ENCODE measurements at regions not wholly inside any gene's neighbourhood (a gene's known extent, or its start where the extent isn't known, plus 50 kb on each side); places are given as distances from the start of the nearest gene placed in this dataset.
"Not testable (repeated sequence)": the region's sequence is repeated elsewhere in the genome, so short reads cannot be mapped to it uniquely, and the experiment has no call there.

GRCh38 chr2:18272148-18272494 is 288.3 kb downstream of the RDH14 start:
- CTCF ChIA-PET, result no interaction called here
- DNase-seq, result no peak
- Mint-ChIP-seq H3K27me3 (no peaks in the 10 kb centered on the region), H3K4me3 (no peak overlapping the region), H3K4me1 (no peaks in the 10 kb centered on the region), H3K36me3 (no peaks in the 10 kb centered on the region), H3K27ac (no peak overlapping the region), H3K9me3 (no peaks in the 10 kb centered on the region)

GRCh38 chr2:18271370-18272147 is 288.9 kb downstream of the RDH14 start:
- no peak overlapping the region for H3K4me3 Mint-ChIP-seq
- CTCF ChIA-PET, result no interaction called here
- H3K4me1 Mint-ChIP-seq, result no peaks in the 10 kb centered on the region
- H3K36me3 Mint-ChIP-seq, result no peaks in the 10 kb centered on the region
- no peaks in the 10 kb centered on the region for H3K9me3 Mint-ChIP-seq
- no peak for DNase-seq
- H3K27me3 Mint-ChIP-seq, result no peaks in the 10 kb centered on the region
- no peak overlapping the region for H3K27ac Mint-ChIP-seq

- no peak for DNase-seq
- H3K4me1 Mint-ChIP-seq, result no peaks in the 10 kb centered on the region
- no peaks in the 10 kb centered on the region for H3K36me3 Mint-ChIP-seq
- H3K4me3 Mint-ChIP-seq, result no peak overlapping the region
- no peaks in the 10 kb centered on the region for H3K27me3 Mint-ChIP-seq
- CTCF ChIA-PET, result no interaction called here
- no peaks in the 10 kb centered on the region for H3K9me3 Mint-ChIP-seq
- H3K27ac Mint-ChIP-seq, result no peak overlapping the region
These were observed 292.1 kb downstream of the RDH14 start for GRCh38 chr2:18268400-18268799.

GRCh38 chr2:18267501-18267900 is 293.0 kb downstream of the RDH14 start:
- Mint-ChIP-seq H3K27ac (no peak overlapping the region), H3K27me3 (no peaks in the 10 kb centered on the region), H3K4me3 (no peak overlapping the region), H3K9me3 (no peaks in the 10 kb centered on the region), H3K36me3 (no peaks in the 10 kb centered on the region), H3K4me1 (no peaks in the 10 kb centered on the region)
- DNase-seq, result no peak
- CTCF ChIA-PET, result no interaction called here

- H3K27ac Mint-ChIP-seq, H3K4me3 Mint-ChIP-seq, H3K27me3 Mint-ChIP-seq, DNase-seq, CTCF ChIA-PET, H3K36me3 Mint-ChIP-seq, H3K9me3 Mint-ChIP-seq, H3K4me1 Mint-ChIP-seq: not testable (repeated sequence)
These were observed 293.8 kb downstream of the RDH14 start for GRCh38 chr2:18266699-18267098.

- Mint-ChIP-seq H3K4me3 (no peak overlapping the region), H3K27me3 (no peaks in the 10 kb centered on the region), H3K9me3 (no peaks in the 10 kb centered on the region), H3K27ac (no peak overlapping the region), H3K4me1 (no peaks in the 10 kb centered on the region), H3K36me3 (no peaks in the 10 kb centered on the region)
- no peak for DNase-seq
- CTCF ChIA-PET, result no interaction called here
These were observed 294.6 kb downstream of the RDH14 start for GRCh38 chr2:18265614-18266586.

- H3K27ac Mint-ChIP-seq, result no peak overlapping the region
- no peaks in the 10 kb centered on the region for H3K9me3 Mint-ChIP-seq
- CTCF ChIA-PET, result no interaction called here
- H3K27me3 Mint-ChIP-seq, result no peaks in the 10 kb centered on the region
- no peaks in the 10 kb centered on the region for H3K36me3 Mint-ChIP-seq
- DNase-seq, result no peak
- H3K4me1 Mint-ChIP-seq, result no peaks in the 10 kb centered on the region
- no peak overlapping the region for H3K4me3 Mint-ChIP-seq
These were observed 297.9 kb downstream of the RDH14 start for GRCh38 chr2:18262601-18263000.

- Mint-ChIP-seq H3K27me3 (no peaks in the 10 kb centered on the region), H3K36me3 (no peaks in the 10 kb centered on the region), H3K9me3 (no peaks in the 10 kb centered on the region), H3K27ac (no peak overlapping the region), H3K4me1 (no peaks in the 10 kb centered on the region), H3K4me3 (no peak overlapping the region)
- CTCF ChIA-PET, result no interaction called here
- no peak for DNase-seq
These were observed 306.7 kb downstream of the RDH14 start for GRCh38 chr2:18253686-18254197.

- Mint-ChIP-seq H3K27ac (no peak overlapping the region), H3K27me3 (no peaks in the 10 kb centered on the region), H3K9me3 (no peaks in the 10 kb centered on the region), H3K4me1 (no peaks in the 10 kb centered on the region), H3K36me3 (no peaks in the 10 kb centered on the region), H3K4me3 (no peak overlapping the region)
- no peak for DNase-seq
- CTCF ChIA-PET, result no interaction called here
These were observed 309.0 kb downstream of the RDH14 start for GRCh38 chr2:18251486-18251885.

- Mint-ChIP-seq H3K27me3 (no peaks in the 10 kb centered on the region), H3K27ac (no peak overlapping the region), H3K36me3 (no peaks in the 10 kb centered on the region), H3K9me3 (no peaks in the 10 kb centered on the region), H3K4me1 (no peaks in the 10 kb centered on the region), H3K4me3 (no peak overlapping the region)
- no peak for DNase-seq
- CTCF ChIA-PET, result interaction anchor here (0.7 kb wide), 1 partner anchor 70 kb away, joined by 3 read pairs; no protein-coding TSS in a partner anchor
These were observed 313.0 kb downstream of the RDH14 start for GRCh38 chr2:18247282-18248110.

GRCh38 chr2:18245375-18245774 is 315.1 kb downstream of the RDH14 start:
- no peaks in the 10 kb centered on the region for H3K36me3 Mint-ChIP-seq
- no peak overlapping the region for H3K4me3 Mint-ChIP-seq
- H3K4me1 Mint-ChIP-seq, result no peaks in the 10 kb centered on the region
- H3K27me3 Mint-ChIP-seq, result no peaks in the 10 kb centered on the region
- DNase-seq, result no peak
- CTCF ChIA-PET, result no interaction called here
- H3K27ac Mint-ChIP-seq, result no peak overlapping the region
- H3K9me3 Mint-ChIP-seq, result no peaks in the 10 kb centered on the region

- H3K36me3 Mint-ChIP-seq, result no peaks in the 10 kb centered on the region
- H3K27ac Mint-ChIP-seq, result no peak overlapping the region
- no peaks in the 10 kb centered on the region for H3K4me1 Mint-ChIP-seq
- CTCF ChIA-PET, result no interaction called here
- DNase-seq, result no peak
- H3K27me3 Mint-ChIP-seq, result no peaks in the 10 kb centered on the region
- no peaks in the 10 kb centered on the region for H3K9me3 Mint-ChIP-seq
- H3K4me3 Mint-ChIP-seq, result no peak overlapping the region
These were observed 315.6 kb downstream of the RDH14 start for GRCh38 chr2:18244845-18245244.

GRCh38 chr2:18243816-18244215 is 316.6 kb downstream of the RDH14 start:
- H3K4me1 Mint-ChIP-seq, result no peaks in the 10 kb centered on the region
- CTCF ChIA-PET, result no interaction called here
- H3K4me3 Mint-ChIP-seq, result no peak overlapping the region
- H3K36me3 Mint-ChIP-seq, result no peaks in the 10 kb centered on the region
- H3K9me3 Mint-ChIP-seq, result no peaks in the 10 kb centered on the region
- H3K27ac Mint-ChIP-seq, result no peak overlapping the region
- no peaks in the 10 kb centered on the region for H3K27me3 Mint-ChIP-seq
- DNase-seq, result no peak

GRCh38 chr2:18242716-18243115 is 317.7 kb downstream of the RDH14 start:
- H3K27ac Mint-ChIP-seq, result no peak overlapping the region
- no peaks in the 10 kb centered on the region for H3K27me3 Mint-ChIP-seq
- H3K9me3 Mint-ChIP-seq, result no peaks in the 10 kb centered on the region
- no peaks in the 10 kb centered on the region for H3K4me1 Mint-ChIP-seq
- DNase-seq, result no peak
- no peak overlapping the region for H3K4me3 Mint-ChIP-seq
- CTCF ChIA-PET, result no interaction called here
- no peaks in the 10 kb centered on the region for H3K36me3 Mint-ChIP-seq
